Gastrocnemius medialis (tissue), 4 donors: ENCODE measurements at regions not wholly inside any gene's neighbourhood (a gene's known extent, or its start where the extent isn't known, plus 50 kb on each side); places are given as distances from the start of the nearest gene placed in this dataset.

ENCODE experiments used
- ATAC-seq, 2 donors: fragments of 150-250 bp; one replicate each; pipeline ENCODE4 v1.9.1; 2016
- DNase-seq, 2 donors: peaks; one replicate each; pipeline ENCODE4 v3.0.0-alpha.2; 2019
- H3K27ac ChIP-seq, 4 donors: fragments of 200-600 bp; sonication (generic); 1 replicate in 1 of 4; 2 replicates in 3 of 4; pipeline ENCODE4 v1.5.1; 2016 to 2018; ENCODE audit warnings: mild to moderate bottlenecking in 2 of 4, moderate library complexity in 1 of 4
- H3K27me3 ChIP-seq, 3 donors: fragments of 200-600 bp; sonication (generic) in 2 of 3; 1 replicate in 1 of 3; 2 replicates in 2 of 3; pipeline versions ENCODE4 v1.5.1 to v1.6.0; 2016 to 2019; ENCODE audit warnings: mild to moderate bottlenecking in 1 of 3, moderate library complexity in 1 of 3
- H3K36me3 ChIP-seq, 2 donors: fragments of 200-600 bp; sonication (generic) in 1 of 2; one replicate each; pipeline ENCODE4 v1.5.1; 2017 to 2018
- H3K4me1 ChIP-seq, 2 donors: fragments of 200-600 bp; sonication (generic) in 1 of 2; one replicate each; pipeline ENCODE4 v1.5.1; 2016 to 2017; ENCODE audit warnings: mild to moderate bottlenecking in 2 of 2
- H3K4me3 ChIP-seq, 4 donors: fragments of 200-600 bp; sonication (generic) in 3 of 4; 1 replicate in 1 of 4; 2 replicates in 3 of 4; pipeline ENCODE4 v1.5.1; 2016 to 2019; ENCODE audit warnings: mild to moderate bottlenecking in 2 of 4
- H3K9me3 ChIP-seq, 3 donors: fragments of 200-600 bp; sonication (generic) in 2 of 3; 1 replicate in 1 of 3; 2 replicates in 2 of 3; pipeline ENCODE4 v1.5.1; 2016 to 2019
- POLR2A ChIP-seq, 2 donors: fragments of 450-650 bp; IDR thresholded peaks; one replicate each; pipeline ENCODE4 v1.6.1; 2017; ENCODE audit warnings: antibody characterized with exemption in 2 of 2, mild to moderate bottlenecking in 2 of 2, moderate library complexity in 2 of 2
- in situ Hi-C, 4 donors: fragments of 200-750 bp; cut with MboI; loops; one replicate each; pipeline versions ENCODE4 v1.15.0 to v1.8.0; 2017; ENCODE audit warnings: low sequenced_read_pairs in 4 of 4
- intact Hi-C: fragments of 100-400 bp; cut with DNase I; formaldehyde crosslinking; loops from one replicate; pipeline ENCODE4 v1.15.1; 2023; ENCODE audit warnings: low total_unique reads
- TF ChIP-seq, protein P1 (sequence below), 5 experiments: fragments of 450-650 bp in 3 of 5; fragments of 200-600 bp in 2 of 5; sonication (generic) in 2 of 5; IDR thresholded peaks in 4 of 5; conservative IDR thresholded peaks in 1 of 5; 1 replicate in 4 of 5; 2 replicates in 1 of 5; pipeline ENCODE4 v1.5.1; 2016 to 2019; ENCODE audit warnings: antibody characterized with exemption in 5 of 5, mild to moderate bottlenecking in 3 of 5, moderate library complexity in 3 of 5

DNA sequence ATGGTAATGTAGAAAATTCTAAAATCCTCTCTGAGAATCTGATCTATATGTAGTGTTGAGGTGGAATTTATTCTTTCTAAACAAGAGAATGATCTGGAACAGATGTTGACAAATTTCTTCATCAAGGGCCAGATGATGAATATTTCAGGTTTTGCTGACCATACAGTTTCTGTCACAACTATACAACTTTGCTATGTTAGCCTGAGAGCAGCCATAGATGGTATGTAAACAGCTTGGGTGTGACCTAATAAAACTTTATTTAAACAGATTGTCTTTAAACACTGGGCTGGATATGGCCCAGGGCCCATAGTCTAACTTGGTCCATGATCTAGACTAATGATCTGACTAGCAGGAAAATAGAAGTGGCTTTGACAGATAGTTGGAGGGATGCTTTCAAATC is 213.6 kb upstream of the CELF2 start:
- H3K27me3 ChIP-seq, result no peaks in the 10 kb centered on the region
- no peaks in the 10 kb centered on the region for H3K36me3 ChIP-seq
- H3K9me3 ChIP-seq, result no peaks in the 10 kb centered on the region
- in situ Hi-C loops (no loop called here), intact Hi-C loops (no loop called here)
- H3K4me3 ChIP-seq, result no peak overlapping the region
- peak overlapping the region in 1 of 4 donors; percentile 22 for H3K27ac ChIP-seq
- ATAC-seq (peak in 1 of 2 donors; percentile 15), DNase-seq (no peak)
- TF ChIP-seq, protein P1, sequence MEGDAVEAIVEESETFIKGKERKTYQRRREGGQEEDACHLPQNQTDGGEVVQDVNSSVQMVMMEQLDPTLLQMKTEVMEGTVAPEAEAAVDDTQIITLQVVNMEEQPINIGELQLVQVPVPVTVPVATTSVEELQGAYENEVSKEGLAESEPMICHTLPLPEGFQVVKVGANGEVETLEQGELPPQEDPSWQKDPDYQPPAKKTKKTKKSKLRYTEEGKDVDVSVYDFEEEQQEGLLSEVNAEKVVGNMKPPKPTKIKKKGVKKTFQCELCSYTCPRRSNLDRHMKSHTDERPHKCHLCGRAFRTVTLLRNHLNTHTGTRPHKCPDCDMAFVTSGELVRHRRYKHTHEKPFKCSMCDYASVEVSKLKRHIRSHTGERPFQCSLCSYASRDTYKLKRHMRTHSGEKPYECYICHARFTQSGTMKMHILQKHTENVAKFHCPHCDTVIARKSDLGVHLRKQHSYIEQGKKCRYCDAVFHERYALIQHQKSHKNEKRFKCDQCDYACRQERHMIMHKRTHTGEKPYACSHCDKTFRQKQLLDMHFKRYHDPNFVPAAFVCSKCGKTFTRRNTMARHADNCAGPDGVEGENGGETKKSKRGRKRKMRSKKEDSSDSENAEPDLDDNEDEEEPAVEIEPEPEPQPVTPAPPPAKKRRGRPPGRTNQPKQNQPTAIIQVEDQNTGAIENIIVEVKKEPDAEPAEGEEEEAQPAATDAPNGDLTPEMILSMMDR (IDR thresholded peaks at IDR 0.05 in 4 of 5, conservative IDR thresholded peaks at IDR 0.05 in 1 of 5), result no peak
- TF ChIP-seq POLR2A (IDR thresholded peaks at IDR 0.05), result no peak
- peaks cover 0 to 4% of the 10 kb centered on the region in 2 donors for H3K4me1 ChIP-seq

DNA sequence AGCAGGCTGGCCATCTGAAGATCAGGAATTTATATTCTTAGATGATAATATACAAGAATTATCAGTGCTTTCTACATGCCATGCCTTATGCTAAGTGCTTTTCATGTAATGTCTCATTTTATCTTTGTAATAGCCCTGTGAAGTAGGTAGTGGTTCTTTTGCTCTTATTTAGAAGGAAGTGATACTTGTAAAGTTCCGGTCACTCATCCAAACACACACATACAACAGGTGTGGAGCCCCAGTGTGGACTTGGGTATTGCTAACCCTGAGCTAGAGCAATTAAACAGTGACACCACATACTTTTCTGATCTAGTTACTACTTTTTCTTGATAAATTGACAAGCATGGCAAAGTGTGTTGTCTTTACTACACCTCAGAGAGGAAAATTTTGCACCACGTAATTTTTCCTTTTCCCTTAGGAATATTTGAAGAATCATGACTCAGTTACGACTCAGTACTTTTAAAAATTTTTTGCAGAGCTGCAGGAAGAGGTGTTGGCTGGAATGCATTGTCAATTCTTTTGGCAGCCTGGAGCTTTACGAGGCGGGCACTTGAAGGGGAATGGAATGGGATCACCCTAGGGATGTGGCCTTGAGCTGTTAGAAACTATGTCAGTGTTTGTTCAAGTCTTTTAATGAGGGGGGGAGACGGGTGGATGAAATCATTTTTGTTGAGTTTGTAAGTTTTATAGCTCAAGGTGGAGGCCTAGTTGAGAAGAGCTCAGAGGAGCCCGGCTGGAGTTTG is 212.5 kb upstream of the CELF2 start:
- H3K27ac ChIP-seq, result no peak overlapping the region
- no peak for ATAC-seq
- H3K4me3 ChIP-seq, result no peak overlapping the region
- H3K9me3 ChIP-seq, result no peaks in the 10 kb centered on the region
- in situ Hi-C loops, result no loop called here
- intact Hi-C loops, result no loop called here
- no peaks in the 10 kb centered on the region for H3K36me3 ChIP-seq
- H3K27me3 ChIP-seq, result no peaks in the 10 kb centered on the region
- DNase-seq, result no peak
- TF ChIP-seq POLR2A (IDR thresholded peaks at IDR 0.05), result no peak
- TF ChIP-seq, protein P1 (IDR thresholded peaks at IDR 0.05 in 4 of 5, conservative IDR thresholded peaks at IDR 0.05 in 1 of 5), result no peak
- peaks cover 0 to 4% of the 10 kb centered on the region in 2 donors for H3K4me1 ChIP-seq

DNA sequence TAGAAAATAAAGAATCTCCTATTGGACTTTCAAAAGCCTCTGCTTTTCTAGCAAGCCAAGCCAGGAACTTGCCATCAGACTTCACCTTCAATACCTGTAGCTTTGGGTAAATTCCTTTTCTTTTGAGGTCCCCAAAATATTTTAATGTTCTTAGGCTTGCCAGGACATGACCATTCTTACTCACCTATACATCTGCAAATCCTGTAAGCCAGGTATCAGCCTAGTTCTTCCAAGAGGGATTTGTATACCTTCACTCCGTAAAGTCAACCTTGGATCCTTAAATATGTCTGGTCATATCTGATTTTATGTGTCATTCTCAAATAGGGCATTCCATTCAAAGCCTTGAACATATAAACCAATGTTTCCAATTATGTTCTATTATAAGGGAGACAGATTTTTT is 210.6 kb upstream of the CELF2 start:
- Histone ChIP-seq H3K4me3 (no peak overlapping the region), H3K36me3 (no peaks in the 10 kb centered on the region), H3K4me1 (peaks cover 0 to 4% of the 10 kb centered on the region in 2 donors), H3K9me3 (no peaks in the 10 kb centered on the region), H3K27me3 (no peaks in the 10 kb centered on the region), H3K27ac (no peak overlapping the region)
- ATAC-seq, result no peak
- TF ChIP-seq POLR2A (IDR thresholded peaks at IDR 0.05), result no peak
- TF ChIP-seq, protein P1 (IDR thresholded peaks at IDR 0.05 in 4 of 5, conservative IDR thresholded peaks at IDR 0.05 in 1 of 5), result no peak
- intact Hi-C loops, result no loop called here
- no peak for DNase-seq
- in situ Hi-C loops, result no loop called here

DNA sequence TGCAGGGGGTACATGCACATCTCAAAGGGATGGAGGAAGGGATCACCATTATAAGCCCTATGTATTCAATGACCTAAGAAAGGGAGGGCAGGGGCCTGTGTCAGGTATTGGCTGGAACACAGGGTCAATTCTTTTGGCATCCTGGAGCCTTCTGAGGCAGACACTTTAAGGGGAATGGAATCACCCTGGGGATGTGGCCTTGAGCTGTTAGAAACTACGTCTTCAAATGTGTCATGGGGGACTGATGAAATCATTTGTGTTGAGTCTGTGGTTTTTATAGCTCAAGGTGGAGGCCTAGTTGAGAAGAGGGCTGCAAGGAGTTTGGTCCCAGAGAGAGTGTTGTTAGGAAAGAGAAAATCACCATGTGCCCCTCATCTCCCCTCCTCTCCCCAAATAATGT is 206.1 kb upstream of the CELF2 start:
- Histone ChIP-seq H3K4me1 (no peaks in the 10 kb centered on the region), H3K27me3 (no peaks in the 10 kb centered on the region), H3K36me3 (no peaks in the 10 kb centered on the region), H3K27ac (no peak overlapping the region), H3K4me3 (no peak overlapping the region), H3K9me3 (no peaks in the 10 kb centered on the region)
- no peak for DNase-seq
- in situ Hi-C loops, result no loop called here
- TF ChIP-seq, protein P1 (IDR thresholded peaks at IDR 0.05 in 4 of 5, conservative IDR thresholded peaks at IDR 0.05 in 1 of 5), result no peak
- TF ChIP-seq POLR2A (IDR thresholded peaks at IDR 0.05), result no peak
- ATAC-seq, result no peak
- intact Hi-C loops, result no loop called here

DNA sequence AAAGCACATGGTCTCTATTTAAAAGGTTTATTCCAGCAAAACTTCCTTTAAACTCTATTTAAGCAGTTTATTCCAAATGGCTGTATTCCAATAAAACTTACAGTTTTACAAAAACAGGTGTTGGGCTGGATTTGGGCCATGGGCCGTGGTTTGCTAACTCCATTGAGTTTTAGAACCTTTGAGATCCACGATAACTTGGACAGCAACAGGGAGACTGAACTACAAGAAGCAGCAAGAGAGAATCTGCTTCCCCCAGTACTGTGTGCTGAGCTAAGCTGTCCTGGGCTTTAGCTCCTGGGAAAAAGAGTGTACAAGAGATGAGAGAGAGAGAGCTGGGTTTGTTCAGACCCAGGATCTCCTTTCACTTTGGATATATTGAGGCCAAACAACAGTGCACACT is 204.0 kb upstream of the CELF2 start:
- Histone ChIP-seq H3K4me3 (no peak overlapping the region), H3K4me1 (no peaks in the 10 kb centered on the region), H3K36me3 (no peaks in the 10 kb centered on the region), H3K9me3 (no peaks in the 10 kb centered on the region), H3K27me3 (no peaks in the 10 kb centered on the region), H3K27ac (no peak overlapping the region)
- TF ChIP-seq POLR2A (IDR thresholded peaks at IDR 0.05), result no peak
- TF ChIP-seq, protein P1 (IDR thresholded peaks at IDR 0.05 in 4 of 5, conservative IDR thresholded peaks at IDR 0.05 in 1 of 5), result no peak
- DNase-seq (no peak), ATAC-seq (no peak)
- intact Hi-C loops, result no loop called here
- in situ Hi-C loops, result no loop called here
